SK-N-SH treated with all-trans-retinoic acid at 6 μM for 48 hours (cell line): ENCODE measurements at regions not wholly inside any gene's neighbourhood (a gene's known extent, or its start where the extent isn't known, plus 50 kb on each side); places are given as distances from the start of the nearest gene placed in this dataset.

ENCODE experiments used
- ATAC-seq: fragments of 200-7000 bp; cut with Tn5 transposase; 3 replicates; pipeline ENCODE4 v1.9.1; 2020; ENCODE audit warnings: mild to moderate bottlenecking, moderate library complexity
- ARNTL ChIP-seq: fragments of 450-650 bp; formaldehyde crosslinking; IDR thresholded peaks from 2 replicates; pipeline ENCODE4 v1.5.0; 2020; ENCODE audit warnings: low read depth, mild to moderate bottlenecking, moderate library complexity, borderline replicate concordance
- BACH2 ChIP-seq: fragments of 250-450 bp; sonication (Bioruptor Pico); IDR thresholded peaks from 2 replicates; pipeline ENCODE4 v1.9.0; 2021; ENCODE audit warnings: mild to moderate bottlenecking, borderline replicate concordance
- CREB5 ChIP-seq: fragments of 250-450 bp; sonication (Bioruptor Pico); IDR thresholded peaks from 2 replicates; pipeline ENCODE4 v1.5.1; 2020; ENCODE audit warnings: low read depth, mild to moderate bottlenecking, moderate library complexity
- CSDC2 ChIP-seq: fragments of 250-450 bp; sonication (Bioruptor Pico); IDR thresholded peaks from 2 replicates; pipeline ENCODE4 v1.5.0; 2020; ENCODE audit warnings: mild to moderate bottlenecking, moderate library complexity
- CSRNP3 ChIP-seq: fragments of 250-450 bp; sonication (Bioruptor Pico); IDR thresholded peaks from 2 replicates; pipeline ENCODE4 v1.5.1; 2021; ENCODE audit warnings: mild to moderate bottlenecking, moderate library complexity
- ESRRG ChIP-seq: fragments of 250-450 bp; sonication (Bioruptor Pico); IDR thresholded peaks from 2 replicates; pipeline ENCODE4 v1.6.1; 2021; ENCODE audit warnings: mild to moderate bottlenecking
- GLIS3 ChIP-seq: fragments of 250-450 bp; sonication (Bioruptor Pico); IDR thresholded peaks from 2 replicates; pipeline ENCODE4 v1.5.0; 2020; ENCODE audit warnings: mild to moderate bottlenecking, moderate library complexity
- OSR1 ChIP-seq: fragments of 250-450 bp; sonication (Bioruptor Pico); IDR thresholded peaks from 2 replicates; pipeline ENCODE4 v1.8.0; 2022; ENCODE audit warnings: moderate library complexity, mild to moderate bottlenecking, inconsistent platforms
- PATZ1 ChIP-seq: fragments of 250-450 bp; sonication (Bioruptor Pico); IDR thresholded peaks from 2 replicates; pipeline ENCODE4 v1.8.0; 2020; ENCODE audit warnings: mild to moderate bottlenecking, moderate library complexity, borderline replicate concordance
- POU6F1 ChIP-seq: fragments of 250-450 bp; sonication (Bioruptor Pico); IDR thresholded peaks from 2 replicates; pipeline ENCODE4 v1.8.0; 2021; ENCODE audit warnings: low read depth, mild to moderate bottlenecking, moderate library complexity, borderline replicate concordance
- PPARA ChIP-seq: fragments of 250-450 bp; sonication (Bioruptor Pico); IDR thresholded peaks from 2 replicates; pipeline ENCODE4 v1.5.0; 2020; ENCODE audit warnings: mild to moderate bottlenecking, borderline replicate concordance
- TCF4 ChIP-seq: fragments of 250-450 bp; sonication (Bioruptor Pico); IDR thresholded peaks from 2 replicates; pipeline ENCODE4 v1.8.0; 2021; ENCODE audit warnings: mild to moderate bottlenecking, moderate library complexity, borderline replicate concordance
- TOX ChIP-seq: fragments of 250-450 bp; sonication (Bioruptor Pico); IDR thresholded peaks from 2 replicates; pipeline ENCODE4 v1.8.0; 2021; ENCODE audit warnings: mild to moderate bottlenecking, moderate library complexity, borderline replicate concordance
- TSHZ2 ChIP-seq: fragments of 250-450 bp; sonication (Bioruptor Pico); IDR thresholded peaks from 2 replicates; pipeline ENCODE4 v1.5.0; 2020; ENCODE audit warnings: mild to moderate bottlenecking, moderate library complexity
- ZC3H10 ChIP-seq: fragments of 250-450 bp; sonication (Bioruptor Pico); IDR thresholded peaks from 2 replicates; pipeline ENCODE4 v1.5.1; 2021; ENCODE audit warnings: mild to moderate bottlenecking, moderate library complexity
- ZFP3 ChIP-seq: fragments of 250-450 bp; sonication (Bioruptor Pico); IDR thresholded peaks from 2 replicates; pipeline ENCODE4 v1.5.0; 2020; ENCODE audit warnings: mild to moderate bottlenecking, moderate library complexity
- ZNF70 ChIP-seq: fragments of 450-650 bp; formaldehyde crosslinking; IDR thresholded peaks from 2 replicates; pipeline ENCODE4 v1.5.0; 2020; ENCODE audit warnings: mild to moderate bottlenecking, moderate library complexity
- ZNF8 ChIP-seq: fragments of 450-650 bp; formaldehyde crosslinking; IDR thresholded peaks from 2 replicates; pipeline ENCODE4 v1.5.0; 2020; ENCODE audit warnings: mild to moderate bottlenecking, moderate library complexity

DNA sequence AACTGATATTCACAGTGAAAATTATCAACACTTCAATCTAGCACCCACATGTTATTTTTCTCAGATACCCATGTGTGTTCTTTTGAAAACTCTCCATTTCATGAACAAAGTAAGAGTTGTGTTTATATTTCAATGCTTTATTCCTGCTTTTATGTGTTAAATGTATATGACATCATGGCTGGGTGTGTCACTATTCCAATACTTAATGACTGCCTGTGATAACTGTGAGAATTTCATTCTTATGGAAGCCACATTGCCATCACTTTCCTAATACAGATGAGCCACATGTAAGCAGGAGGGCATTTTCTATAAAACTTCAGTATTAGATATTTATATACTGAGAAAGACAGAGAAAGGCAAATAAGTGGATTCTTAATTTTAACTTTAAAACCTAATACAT, 100.4 kb upstream of the FIGN start:
- TF ChIP-seq TCF4 (CRISPR knock-in tag) = no peak
- no peak for TF ChIP-seq TOX
- no peak for TF ChIP-seq POU6F1 (CRISPR knock-in tag)
- TF ChIP-seq GLIS3 (CRISPR knock-in tag) = no peak
- no peak for TF ChIP-seq TSHZ2 (CRISPR knock-in tag)
- TF ChIP-seq ZNF8 (CRISPR knock-in tag) = no peak
- no peak for TF ChIP-seq CSDC2 (CRISPR knock-in tag)
- TF ChIP-seq CSRNP3 = no peak
- TF ChIP-seq ARNTL = no peak
- no peak for TF ChIP-seq ESRRG
- TF ChIP-seq CREB5 = no peak
- no peak for TF ChIP-seq BACH2
- TF ChIP-seq ZC3H10 (CRISPR knock-in tag) = no peak
- no peak for TF ChIP-seq OSR1 (CRISPR knock-in tag)
- TF ChIP-seq PPARA = no peak
- no peak for ATAC-seq

DNA sequence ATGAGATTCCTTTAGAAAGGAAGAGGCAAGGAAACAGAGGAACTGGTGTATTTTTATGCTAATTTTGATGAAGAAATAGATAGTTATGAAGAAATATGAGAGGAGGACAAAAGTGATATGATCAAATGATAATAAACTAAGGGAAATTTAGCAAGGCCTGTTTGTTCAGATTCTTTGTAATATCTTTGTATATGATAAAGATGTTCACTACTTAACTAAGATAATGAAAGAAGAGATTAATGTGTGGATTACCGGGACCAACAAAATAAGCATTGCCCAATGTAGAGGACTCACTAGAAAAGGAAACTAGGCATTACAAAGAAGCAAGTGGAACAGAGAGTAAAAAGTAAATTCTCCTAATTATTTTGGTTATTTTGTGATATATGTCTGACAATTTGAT, 99.0 kb upstream of the FIGN start:
- no peak for ATAC-seq
- TF ChIP-seq TOX = no peak
- TF ChIP-seq ZNF8 (CRISPR knock-in tag) = no peak
- no peak for TF ChIP-seq ZNF70 (CRISPR knock-in tag)
- no peak for TF ChIP-seq CSDC2 (CRISPR knock-in tag)
- no peak for TF ChIP-seq CSRNP3
- TF ChIP-seq ZFP3 (CRISPR knock-in tag) = no peak
- no peak for TF ChIP-seq TSHZ2 (CRISPR knock-in tag)
- no peak for TF ChIP-seq TCF4 (CRISPR knock-in tag)
- no peak for TF ChIP-seq ZC3H10 (CRISPR knock-in tag)
- TF ChIP-seq GLIS3 (CRISPR knock-in tag) = no peak
- TF ChIP-seq OSR1 (CRISPR knock-in tag) = no peak
- TF ChIP-seq ARNTL = no peak
- no peak for TF ChIP-seq PPARA

DNA sequence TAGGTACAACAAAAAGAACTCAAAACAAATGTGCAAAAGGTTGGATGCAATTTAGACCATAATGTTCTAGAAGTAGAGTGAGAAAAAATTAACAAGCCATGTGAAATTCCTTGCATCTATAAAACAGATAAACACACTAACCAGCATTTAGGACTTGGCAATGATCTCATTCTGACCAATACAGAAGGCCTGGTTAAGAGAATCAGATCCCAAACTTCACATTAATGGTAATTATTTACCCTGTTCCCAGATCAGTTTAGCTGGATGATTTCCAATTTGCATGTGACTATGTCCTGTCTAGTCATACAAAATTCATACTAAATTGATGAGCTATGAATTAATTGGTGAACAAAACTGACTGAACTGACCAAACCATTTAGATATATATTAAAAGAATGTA, 98.4 kb upstream of the FIGN start:
- peak; percentile 59 for ATAC-seq
- TF ChIP-seq ZNF8 (CRISPR knock-in tag) (no peak), PATZ1 (CRISPR knock-in tag) (no peak), ZFP3 (CRISPR knock-in tag) (no peak), TOX (no peak)
- TF ChIP-seq, all 23 proteins: peak for 0
